ENCODE measurements at regions not wholly inside any gene's neighbourhood (a gene's known extent, or its start where the extent isn't known, plus 50 kb on each side); places are given as distances from the start of the nearest gene placed in this dataset.

GRCh38 chr4:152247271-152247975 lies 288.5 kb downstream of the FBXW7 start:
- no peak overlapping the region for H3K4me3 ChIP-seq (ENCODE audit: low read depth, low read length)
- TF ChIP-seq, protein P1, sequence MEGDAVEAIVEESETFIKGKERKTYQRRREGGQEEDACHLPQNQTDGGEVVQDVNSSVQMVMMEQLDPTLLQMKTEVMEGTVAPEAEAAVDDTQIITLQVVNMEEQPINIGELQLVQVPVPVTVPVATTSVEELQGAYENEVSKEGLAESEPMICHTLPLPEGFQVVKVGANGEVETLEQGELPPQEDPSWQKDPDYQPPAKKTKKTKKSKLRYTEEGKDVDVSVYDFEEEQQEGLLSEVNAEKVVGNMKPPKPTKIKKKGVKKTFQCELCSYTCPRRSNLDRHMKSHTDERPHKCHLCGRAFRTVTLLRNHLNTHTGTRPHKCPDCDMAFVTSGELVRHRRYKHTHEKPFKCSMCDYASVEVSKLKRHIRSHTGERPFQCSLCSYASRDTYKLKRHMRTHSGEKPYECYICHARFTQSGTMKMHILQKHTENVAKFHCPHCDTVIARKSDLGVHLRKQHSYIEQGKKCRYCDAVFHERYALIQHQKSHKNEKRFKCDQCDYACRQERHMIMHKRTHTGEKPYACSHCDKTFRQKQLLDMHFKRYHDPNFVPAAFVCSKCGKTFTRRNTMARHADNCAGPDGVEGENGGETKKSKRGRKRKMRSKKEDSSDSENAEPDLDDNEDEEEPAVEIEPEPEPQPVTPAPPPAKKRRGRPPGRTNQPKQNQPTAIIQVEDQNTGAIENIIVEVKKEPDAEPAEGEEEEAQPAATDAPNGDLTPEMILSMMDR (IDR thresholded peaks at IDR 0.05; ENCODE audit: borderline replicate concordance, insufficient read depth, low read depth, low read length) = no peak

DNA sequence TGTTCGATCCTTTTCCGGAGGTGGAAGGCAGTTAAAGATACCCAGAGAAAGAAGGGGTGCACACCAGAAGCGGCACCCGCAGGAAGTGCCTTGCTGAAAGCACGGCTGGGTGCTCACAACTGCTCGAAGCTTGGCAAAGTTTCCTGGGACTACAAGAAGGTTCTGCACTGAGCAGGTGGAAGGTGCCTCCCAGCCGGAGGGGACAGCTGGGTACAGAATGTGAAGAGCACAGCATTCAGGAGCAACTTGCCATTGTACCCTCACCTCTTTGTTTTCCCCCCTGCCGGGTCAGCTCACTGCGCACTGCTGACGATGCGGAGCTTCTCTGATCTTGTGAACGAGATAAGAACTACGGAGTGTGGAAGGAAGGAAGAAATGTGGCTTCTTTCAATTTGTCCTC lies 289.2 kb downstream of the FBXW7 start:
- no peak overlapping the region for H3K4me3 ChIP-seq (ENCODE audit: low read depth, low read length)
- TF ChIP-seq, protein P1 (IDR thresholded peaks at IDR 0.05; ENCODE audit: borderline replicate concordance, insufficient read depth, low read depth, low read length) = no peak

- H3K4me3 ChIP-seq (ENCODE audit: low read depth, low read length) = no peak overlapping the region
- TF ChIP-seq, protein P1 (IDR thresholded peaks at IDR 0.05; ENCODE audit: borderline replicate concordance, insufficient read depth, low read depth, low read length) = no peak
Observed at GRCh38 chr4:152245680-152246079, 290.2 kb downstream of the FBXW7 start.

- TF ChIP-seq, protein P1 (IDR thresholded peaks at IDR 0.05; ENCODE audit: borderline replicate concordance, insufficient read depth, low read depth, low read length) = no peak
- H3K4me3 ChIP-seq (ENCODE audit: low read depth, low read length) = no peak overlapping the region
Observed at GRCh38 chr4:152244659-152245058, 291.2 kb downstream of the FBXW7 start.

DNA sequence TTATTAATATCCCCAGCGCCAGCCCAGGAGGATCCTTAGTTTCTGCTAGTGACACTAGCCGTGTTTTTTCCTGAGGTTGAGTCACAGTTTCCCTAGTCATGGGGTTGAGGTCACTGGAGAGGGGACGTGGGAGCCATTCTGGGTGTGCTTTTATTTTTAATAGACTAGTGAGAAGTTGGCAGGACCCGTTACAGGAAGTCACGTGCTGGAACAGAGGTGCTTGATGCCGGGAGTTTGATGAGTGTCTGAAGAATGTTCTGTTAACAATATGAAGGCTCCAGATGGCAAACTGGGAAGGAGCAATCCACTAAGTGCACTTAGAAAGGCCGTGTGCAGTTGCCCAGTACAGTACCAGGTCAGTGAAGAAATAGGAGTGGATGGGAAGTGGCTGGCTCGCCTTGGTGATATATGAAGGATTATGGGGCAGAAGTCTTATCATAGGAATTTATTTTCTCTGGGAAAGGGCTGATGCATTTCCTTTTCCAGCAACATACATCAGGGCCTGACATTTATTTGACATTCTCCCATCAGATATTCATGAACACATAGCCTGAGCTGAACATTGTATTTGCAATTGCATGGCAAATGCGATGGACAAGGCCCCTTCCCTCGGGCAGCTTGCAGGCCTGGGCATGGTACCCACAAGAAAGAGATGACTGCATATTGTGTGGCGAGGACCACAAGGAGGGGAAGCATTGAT lies 291.8 kb downstream of the FBXW7 start:
- TF ChIP-seq, protein P1 (IDR thresholded peaks at IDR 0.05; ENCODE audit: borderline replicate concordance, insufficient read depth, low read depth, low read length) = no peak
- no peak overlapping the region for H3K4me3 ChIP-seq (ENCODE audit: low read depth, low read length)

DNA sequence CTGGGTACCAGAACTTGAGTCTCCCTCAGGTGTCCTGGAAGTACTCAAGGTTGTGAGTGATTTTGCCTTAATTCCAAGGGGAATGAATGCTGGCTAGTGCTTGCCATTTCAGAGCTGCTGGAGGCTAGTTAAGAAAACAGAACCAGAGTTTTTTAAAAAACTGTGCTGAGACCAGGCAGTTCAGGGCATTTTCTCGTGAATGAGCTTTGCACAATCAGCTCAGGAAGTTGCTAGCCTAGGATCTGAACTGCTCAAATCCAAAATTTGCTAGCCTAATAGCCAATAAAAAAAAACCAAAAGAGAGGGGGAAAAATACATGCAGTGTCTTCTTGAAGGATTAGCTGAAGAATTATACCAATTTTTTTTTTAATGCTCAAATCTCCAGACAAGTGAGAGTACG lies 292.7 kb downstream of the FBXW7 start:
- TF ChIP-seq, protein P1 (IDR thresholded peaks at IDR 0.05; ENCODE audit: borderline replicate concordance, insufficient read depth, low read depth, low read length) = no peak
- H3K4me3 ChIP-seq (ENCODE audit: low read depth, low read length) = no peak overlapping the region

DNA sequence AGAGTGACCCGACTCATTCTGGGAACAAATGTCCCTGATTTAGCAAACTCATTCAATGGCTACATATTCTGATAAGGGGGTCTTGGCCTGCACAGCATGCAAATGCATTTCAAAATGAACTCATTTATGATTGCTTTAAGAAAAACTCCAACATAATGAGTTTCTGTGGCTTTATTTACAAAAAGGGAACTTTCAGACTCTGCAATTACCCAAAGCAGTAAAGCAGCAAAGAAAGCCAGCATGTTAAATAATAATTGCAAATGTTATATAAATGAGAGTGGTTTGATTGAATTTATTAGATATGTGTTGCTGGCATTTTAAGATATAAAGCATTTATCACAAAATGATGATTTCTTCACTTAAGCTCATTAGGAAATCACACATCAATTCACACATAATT lies 295.7 kb downstream of the FBXW7 start:
- H3K4me3 ChIP-seq (ENCODE audit: low read depth, low read length) = no peak overlapping the region
- TF ChIP-seq, protein P1 (IDR thresholded peaks at IDR 0.05; ENCODE audit: borderline replicate concordance, insufficient read depth, low read depth, low read length) = no peak

All from GM12875 (cell line).